PC-9 (cell line): ENCODE measurements at regions not wholly inside any gene's neighbourhood (a gene's known extent, or its start where the extent isn't known, plus 50 kb on each side); places are given as distances from the start of the nearest gene placed in this dataset.

Experiments
- BruUV-seq: library from RNA; stranded (reverse); fragments of 400-500 nt; replicated peaks from 2 replicates; lab custom pipeline; 2021; lab: Mats Ljungman, UMichigan
- CTCF ChIA-PET: fragments of 300-600 bp; sonication (Branson Sonifier 250); formaldehyde crosslinking; loops from one replicate; lab custom pipeline; 2022; ENCODE audit warnings: antibody characterized with exemption; lab: Charles Lee
- POLR2A ChIA-PET: fragments of 300-600 bp; sonication (Branson Sonifier 250); formaldehyde crosslinking; loops from one replicate; lab custom pipeline; 2022; ENCODE audit warnings: antibody characterized with exemption; ENCODE audit not compliant: unreplicated experiment; lab: Charles Lee
- DNase-seq, 2 experiments: peaks; one replicate each; pipeline versions ENCODE4 v3.0.0 to v3.0.0-alpha.2; 2015 to 2022; ENCODE audit warnings: mixed read lengths in 1 of 2
- H2AFZ ChIP-seq: fragments of 200-600 bp; sonication (generic); 2 replicates; pipeline ENCODE4 v1.8.1; 2017; ENCODE audit warnings: antibody characterized with exemption
- H3F3A ChIP-seq: fragments of 200-600 bp; sonication (generic); 2 replicates; pipeline ENCODE4 v1.8.1; 2017; ENCODE audit warnings: antibody characterized with exemption, mild to moderate bottlenecking, low read depth; ENCODE audit not compliant: insufficient read depth
- H3K27ac ChIP-seq: fragments of 200-600 bp; sonication (generic); 2 replicates; pipeline ENCODE4 v1.6.1; 2016; ENCODE audit warnings: mixed run types
- H3K27me3 ChIP-seq: fragments of 200-600 bp; sonication (generic); 2 replicates; pipeline ENCODE4 v1.6.1; 2016; ENCODE audit warnings: low read depth, mixed run types; ENCODE audit not compliant: insufficient read depth
- H3K36me3 ChIP-seq: fragments of 200-600 bp; sonication (generic); 2 replicates; pipeline ENCODE4 v1.6.1; 2016; ENCODE audit warnings: low read depth, mixed run types
- H3K4me1 ChIP-seq: fragments of 200-600 bp; sonication (generic); replicated peaks from 2 replicates; pipeline ENCODE4 v1.6.1; 2016; ENCODE audit warnings: mixed run types; ENCODE audit not compliant: insufficient read depth
- H3K4me2 ChIP-seq: fragments of 200-600 bp; sonication (generic); 2 replicates; pipeline ENCODE4 v1.6.1; 2017; ENCODE audit warnings: mixed run types
- H3K4me3 ChIP-seq: fragments of 200-600 bp; sonication (generic); 2 replicates; pipeline ENCODE4 v1.6.1; 2016; ENCODE audit warnings: mixed run types
- H3K79me2 ChIP-seq: fragments of 200-600 bp; sonication (generic); 2 replicates; pipeline ENCODE4 v1.6.1; 2017; ENCODE audit warnings: low read depth, mixed run types
- H3K9me2 ChIP-seq: fragments of 200-600 bp; sonication (generic); 2 replicates; pipeline ENCODE4 v1.8.1; 2017; ENCODE audit warnings: mild to moderate bottlenecking; ENCODE audit not compliant: insufficient read depth
- H3K9me3 ChIP-seq: fragments of 200-600 bp; sonication (generic); 2 replicates; pipeline ENCODE4 v1.8.1; 2016; ENCODE audit warnings: low read depth; ENCODE audit not compliant: insufficient read depth
- H4K20me1 ChIP-seq: fragments of 200-600 bp; sonication (generic); 2 replicates; pipeline ENCODE4 v1.8.1; 2017; ENCODE audit not compliant: insufficient read depth
- CTCF ChIP-seq: fragments of 200-600 bp; sonication (generic); conservative IDR thresholded peaks from 2 replicates; pipeline ENCODE4 v1.6.1; 2017; ENCODE audit warnings: mixed run types, antibody characterized with exemption, mild to moderate bottlenecking, moderate library complexity
- EZH2 ChIP-seq: fragments of 200-600 bp; sonication (generic); IDR thresholded peaks from 2 replicates; pipeline ENCODE4 v1.8.0; 2017; ENCODE audit warnings: antibody characterized with exemption, low read depth
- intact Hi-C: fragments of 100-400 bp; cut with micrococcal nuclease; formaldehyde crosslinking; loops from one replicate; pipeline ENCODE4 v1.10.0; 2022; ENCODE audit not compliant: unreplicated experiment

DNA sequence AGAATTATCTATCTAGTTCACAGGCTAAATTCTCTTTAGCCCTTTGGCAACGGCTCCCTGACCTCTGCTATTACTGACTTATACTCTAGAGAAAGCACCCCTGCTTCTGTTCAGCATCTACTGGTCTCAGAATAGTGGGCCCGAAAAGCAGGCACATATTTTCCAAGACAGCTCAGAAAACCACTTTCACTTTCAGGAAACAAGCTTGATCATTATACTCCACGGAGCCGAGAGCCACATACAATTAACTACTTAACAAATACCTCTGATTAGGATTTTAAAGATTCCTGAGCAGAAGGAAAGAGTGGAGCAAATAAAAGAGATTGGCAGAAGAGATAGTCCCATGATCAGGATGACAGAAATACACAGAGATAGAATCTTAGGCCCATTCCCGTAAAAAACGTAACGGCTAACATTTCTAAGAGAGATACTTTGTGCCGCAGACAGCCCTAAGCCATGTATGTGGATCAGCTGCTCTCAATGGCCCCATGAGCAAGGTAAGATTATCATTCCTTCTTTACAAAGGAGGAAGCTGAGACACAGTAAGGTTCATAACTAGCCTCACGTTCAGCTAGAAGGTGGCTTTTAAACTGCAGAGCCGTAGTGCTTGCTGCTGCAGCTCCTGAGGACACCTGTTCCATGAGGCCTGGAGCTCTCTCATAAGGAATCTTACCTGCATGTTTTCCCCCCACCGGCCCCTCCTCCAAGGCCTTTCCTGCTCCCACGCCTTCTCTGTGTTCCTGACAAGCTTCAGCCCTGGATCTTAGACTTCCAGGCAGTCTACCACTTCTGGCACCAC, 227.2 kb downstream of the FOXO1 start:
- no peaks in the 10 kb centered on the region for H3K9me2 ChIP-seq
- no peaks in the 10 kb centered on the region for H3F3A ChIP-seq
- no peak overlapping the region for H2AFZ ChIP-seq
- no peak for DNase-seq
- no peak for TF ChIP-seq EZH2
- TF ChIP-seq CTCF, result no peak
- CTCF ChIA-PET, result no interaction called here
- H3K4me3 ChIP-seq, result no peak overlapping the region
- no peaks in the 10 kb centered on the region for H3K27me3 ChIP-seq
- BruUV-seq, result no TSS peak
- H3K4me2 ChIP-seq, result no peak overlapping the region
- intact Hi-C loops, result no loop called here
- H3K27ac ChIP-seq, result no peak overlapping the region
- H3K79me2 ChIP-seq, result no peaks in the 10 kb centered on the region
- POLR2A ChIA-PET, result no interaction called here
- H3K9me3 ChIP-seq, result no peaks in the 10 kb centered on the region
- H4K20me1 ChIP-seq, result no peaks in the 10 kb centered on the region
- no peaks in the 10 kb centered on the region for H3K36me3 ChIP-seq
- H3K4me1 ChIP-seq, result peaks cover 23% of the 10 kb centered on the region

DNA sequence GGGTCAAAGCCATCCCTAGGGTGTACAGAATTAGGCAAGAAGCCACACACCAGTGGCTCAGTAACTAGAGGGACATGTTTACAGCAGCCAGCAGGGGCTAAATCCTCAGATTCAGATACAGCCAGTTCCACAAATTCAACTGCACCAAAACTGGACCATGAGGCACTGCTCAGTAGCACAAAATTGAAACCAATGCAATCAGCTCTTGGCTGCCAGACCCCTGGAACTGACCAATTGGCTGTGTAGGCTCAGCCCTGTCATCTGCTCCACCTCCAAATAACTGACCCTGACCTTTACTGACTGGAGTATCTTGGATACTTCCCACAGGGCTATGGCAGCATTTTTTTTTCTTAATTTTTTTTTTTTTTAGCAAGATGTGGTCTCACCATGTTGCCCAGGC, 226.5 kb downstream of the FOXO1 start:
- no peaks in the 10 kb centered on the region for H3K9me3 ChIP-seq
- no peak overlapping the region for H3K27ac ChIP-seq
- no peaks in the 10 kb centered on the region for H3K27me3 ChIP-seq
- H2AFZ ChIP-seq, result no peak overlapping the region
- no peak overlapping the region for H3K4me3 ChIP-seq
- no TSS peak for BruUV-seq
- no peaks in the 10 kb centered on the region for H3F3A ChIP-seq
- no peak for DNase-seq
- no peaks in the 10 kb centered on the region for H3K79me2 ChIP-seq
- POLR2A ChIA-PET, result no interaction called here
- no peaks in the 10 kb centered on the region for H3K9me2 ChIP-seq
- no peak for TF ChIP-seq CTCF
- no peak for TF ChIP-seq EZH2
- intact Hi-C loops, result loop anchor here (5.0 kb wide), 1 partner anchor 98 kb away; no protein-coding TSS in a partner anchor
- no peaks in the 10 kb centered on the region for H3K36me3 ChIP-seq
- H4K20me1 ChIP-seq, result no peaks in the 10 kb centered on the region
- no peak overlapping the region for H3K4me2 ChIP-seq
- CTCF ChIA-PET, result no interaction called here
- H3K4me1 ChIP-seq, result peaks cover 15% of the 10 kb centered on the region

DNA sequence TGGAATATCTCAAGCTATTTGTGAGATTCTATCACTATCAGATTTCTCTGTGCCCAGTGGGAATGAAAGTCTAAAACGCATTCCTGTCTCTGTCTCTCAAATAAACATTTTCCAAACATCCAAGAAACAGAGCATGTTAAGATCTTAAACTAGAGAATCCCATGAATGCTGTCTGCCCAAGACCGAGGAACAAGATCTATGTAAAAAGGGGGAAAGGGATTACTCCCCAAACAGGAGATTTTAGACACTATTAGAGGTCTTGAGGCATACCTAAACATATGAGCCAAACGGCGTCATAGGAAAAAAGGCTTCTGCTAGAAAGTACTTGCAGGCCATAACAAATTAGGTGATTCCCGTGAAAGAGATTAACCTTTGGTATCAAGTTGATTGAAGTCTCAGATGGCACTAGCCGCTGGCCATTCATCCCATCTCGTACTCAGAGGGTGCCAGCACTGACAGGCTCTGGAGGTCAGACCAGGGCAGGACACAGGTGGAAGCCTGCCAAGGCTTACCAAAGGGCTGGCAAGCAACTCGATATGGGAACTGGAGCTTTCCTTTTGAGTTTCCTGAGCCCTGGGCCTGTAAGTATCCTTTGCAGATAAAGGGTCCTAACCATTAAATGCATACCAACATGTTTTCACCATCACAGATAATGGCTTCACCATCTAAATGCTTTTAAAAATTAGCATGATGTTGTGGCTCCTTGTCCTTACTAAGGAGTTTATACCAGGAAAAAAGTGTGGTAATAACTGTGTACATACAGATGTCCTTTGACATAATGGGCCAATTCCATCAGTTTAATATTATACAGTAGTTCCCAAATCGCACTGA, 225.2 kb downstream of the FOXO1 start:
- no peak overlapping the region for H3K4me3 ChIP-seq
- H3K9me2 ChIP-seq, result no peaks in the 10 kb centered on the region
- no peaks in the 10 kb centered on the region for H3K9me3 ChIP-seq
- DNase-seq, result peak; percentile 52 to 75
- BruUV-seq, result no TSS peak
- TF ChIP-seq EZH2 (no peak), CTCF (no peak)
- no peaks in the 10 kb centered on the region for H4K20me1 ChIP-seq
- H3K4me1 ChIP-seq, result peaks cover 13% of the 10 kb centered on the region
- H3K4me2 ChIP-seq, result peak overlapping the region; percentile 8; the same call in 1 of the 2 replicates
- H3K27me3 ChIP-seq, result no peaks in the 10 kb centered on the region
- ChIA-PET CTCF (no interaction called here), POLR2A (interaction anchor here (0.6 kb wide), 1 partner anchor 232 kb away, joined by 4 read pairs; no protein-coding TSS in a partner anchor)
- intact Hi-C loops, result loop anchor here (5.0 kb wide), 1 partner anchor 99 kb away; no protein-coding TSS in a partner anchor
- H2AFZ ChIP-seq, result no peak overlapping the region
- no peak overlapping the region for H3K27ac ChIP-seq
- H3F3A ChIP-seq, result no peaks in the 10 kb centered on the region
- H3K36me3 ChIP-seq, result no peaks in the 10 kb centered on the region
- H3K79me2 ChIP-seq, result no peaks in the 10 kb centered on the region
